NCI-H1930 (cell line): ENCODE measurements at regions not wholly inside any gene's neighbourhood (a gene's known extent, or its start where the extent isn't known, plus 50 kb on each side); places are given as distances from the start of the nearest gene placed in this dataset.

Experiments
- DNase-seq, 2 experiments: peaks; one replicate each; lab custom pipeline; 2025; lab: John Stamatoyannopoulos, UW

GRCh38 chrX:39440799-39441284 lies 639.6 kb downstream of the MID1IP1 start:
- DNase-seq, result no peak

GRCh38 chrX:39442332-39442731 lies 641.1 kb downstream of the MID1IP1 start:
- no peak for DNase-seq

- no peak for DNase-seq
Observed at GRCh38 chrX:39443240-39443639, 642.0 kb downstream of the MID1IP1 start.

GRCh38 chrX:39445336-39445735 lies 644.1 kb downstream of the MID1IP1 start:
- no peak for DNase-seq

- no peak for DNase-seq
Observed at GRCh38 chrX:39449352-39449751, 648.1 kb downstream of the MID1IP1 start.

- no peak for DNase-seq
Observed at GRCh38 chrX:39450234-39450977, 647.4 kb downstream of the BCOR start.

- DNase-seq, result no peak
Observed at GRCh38 chrX:39451046-39451445, 646.7 kb downstream of the BCOR start.

- no peak for DNase-seq
Observed at GRCh38 chrX:39452401-39452800, 645.4 kb downstream of the BCOR start.

- no peak for DNase-seq
Observed at GRCh38 chrX:39453889-39454621, 643.7 kb downstream of the BCOR start.

GRCh38 chrX:39456894-39457604 lies 640.7 kb downstream of the BCOR start:
- no peak for DNase-seq

- no peak for DNase-seq
Observed at GRCh38 chrX:39458779-39459178, 639.0 kb downstream of the BCOR start.

GRCh38 chrX:39459204-39459603 lies 638.6 kb downstream of the BCOR start:
- DNase-seq, result no peak

- DNase-seq, result no peak
Observed at GRCh38 chrX:39459952-39460351, 637.8 kb downstream of the BCOR start.

- DNase-seq, result no peak
Observed at GRCh38 chrX:39460499-39460898, 637.3 kb downstream of the BCOR start.

GRCh38 chrX:39462835-39463234 lies 634.9 kb downstream of the BCOR start:
- DNase-seq, result no peak

GRCh38 chrX:39464253-39464652 lies 633.5 kb downstream of the BCOR start:
- no peak for DNase-seq

GRCh38 chrX:39465467-39465866 lies 632.3 kb downstream of the BCOR start:
- no peak for DNase-seq

- no peak for DNase-seq
Observed at GRCh38 chrX:39465906-39466305, 631.9 kb downstream of the BCOR start.

GRCh38 chrX:39469126-39469525 lies 628.6 kb downstream of the BCOR start:
- no peak for DNase-seq

- DNase-seq, result no peak
Observed at GRCh38 chrX:39470588-39471407, 627.0 kb downstream of the BCOR start.

GRCh38 chrX:39472161-39472560 lies 625.6 kb downstream of the BCOR start:
- DNase-seq, result no peak

GRCh38 chrX:39473812-39474211 lies 623.9 kb downstream of the BCOR start:
- no peak for DNase-seq
